ENCODE measurements at regions not wholly inside any gene's neighbourhood (a gene's known extent, or its start where the extent isn't known, plus 50 kb on each side); places are given as distances from the start of the nearest gene placed in this dataset.

GRCh38 chr2:8510519-8510918 lies 171.3 kb upstream of the ID2 start:
- DNase-seq = no peak
- no peak overlapping the region for H3K27ac ChIP-seq (ENCODE audit: insufficient read length, low read depth, low read length)
- no peaks in the 10 kb centered on the region for H3K27me3 ChIP-seq (ENCODE audit: insufficient read depth, low read length)
- peaks cover 13% of the 10 kb centered on the region for H3K27me3 Mint-ChIP-seq (ENCODE audit: low read depth)
- no CpG with 5 or more reads among the region's 3 CpGs for WGBS (ENCODE audit: extremely low coverage, insufficient read length, low lambda C conversion rate)
- no peak overlapping the region for H4K5ac ChIP-seq (ENCODE audit: insufficient read length, low read depth, low read length)
- H3T11ph ChIP-seq (ENCODE audit: low read length) = no peak overlapping the region
- no peak overlapping the region for H3K18ac ChIP-seq (ENCODE audit: insufficient read length, low read depth, low read length)
- no peak overlapping the region for H2BK12ac ChIP-seq (ENCODE audit: insufficient read length, low read depth, low read length)
- no peak overlapping the region for H3K56ac ChIP-seq (ENCODE audit: insufficient read length, low read depth, low read length)
- H3K36me3 Mint-ChIP-seq (ENCODE audit: insufficient read depth in 1 of 3, low read depth in 3 of 3) = peaks cover 6 to 45% (median 11%) of the 10 kb centered on the region in 3 experiments
- H3K23ac ChIP-seq (ENCODE audit: insufficient read length, low read depth, low read length) = no peak overlapping the region
- no peak overlapping the region for H4K91ac ChIP-seq (ENCODE audit: insufficient read length, low read depth, low read length)
- peaks cover 40 to 43% of the 10 kb centered on the region in 2 experiments for H3K9me3 Mint-ChIP-seq
- H3K79me1 ChIP-seq (ENCODE audit: insufficient read depth, low read depth, low read length, poor library complexity, severe bottlenecking) = no peaks in the 10 kb centered on the region
- H2BK20ac ChIP-seq (ENCODE audit: low read depth, low read length, poor library complexity, severe bottlenecking) = no peak overlapping the region
- H4K8ac ChIP-seq (replicated peaks; ENCODE audit: insufficient read length, low read depth, low read length) = no peak overlapping the region
- no peak overlapping the region for H3K4me2 ChIP-seq (ENCODE audit: insufficient read depth, insufficient read length, low read length)
- no peaks in the 10 kb centered on the region for H4K20me1 ChIP-seq (ENCODE audit: control insufficient read depth, insufficient read depth, insufficient read length)
- H3K9ac ChIP-seq (ENCODE audit: extremely low read depth, insufficient read length, low read length) = no peak overlapping the region
- peaks cover 5 to 7% of the 10 kb centered on the region in 2 experiments for H3K4me1 Mint-ChIP-seq
- no peak overlapping the region for H2AK5ac ChIP-seq (ENCODE audit: insufficient read length, low read length)
- no peak overlapping the region for H2BK15ac ChIP-seq (ENCODE audit: low read depth, low read length)
- no peak overlapping the region for H3K27ac Mint-ChIP-seq
- H2BK5ac ChIP-seq (ENCODE audit: insufficient read length, low read length) = no peak overlapping the region
- no peak overlapping the region for H3K4me3 Mint-ChIP-seq
- TF ChIP-seq CTCF (conservative IDR thresholded peaks at IDR 0.05) = no peak
- no peak overlapping the region for H2AFZ ChIP-seq (ENCODE audit: low read length)
- no peaks in the 10 kb centered on the region for H3K4me1 ChIP-seq (ENCODE audit: insufficient read depth, low read length)
- H3K79me2 ChIP-seq (ENCODE audit: insufficient read depth, low read length) = no peaks in the 10 kb centered on the region
- no peaks in the 10 kb centered on the region for H3K9me3 ChIP-seq (ENCODE audit: control insufficient read depth, low read depth, low read length)
- H3K14ac ChIP-seq (ENCODE audit: insufficient read depth, low read length) = no peak overlapping the region
- H3K4ac ChIP-seq (ENCODE audit: low read depth, low read length) = no peak overlapping the region
- H2BK120ac ChIP-seq (ENCODE audit: low read depth, low read length, poor library complexity, severe bottlenecking) = no peak overlapping the region
- H3K23me2 ChIP-seq (ENCODE audit: insufficient read length, low read depth, low read length, poor library complexity, severe bottlenecking) = no peaks in the 10 kb centered on the region

Measured in H9 (cell line).